GM18951 (cell line): ENCODE measurements at regions not wholly inside any gene's neighbourhood (a gene's known extent, or its start where the extent isn't known, plus 50 kb on each side); places are given as distances from the start of the nearest gene placed in this dataset.

Experiments used
- POLR2A ChIP-seq: IDR thresholded peaks from 4 replicates; pipeline ENCODE4 v1.6.1; 2011; ENCODE audit warnings: mild to moderate bottlenecking; ENCODE audit not compliant: insufficient read length, insufficient read depth; ENCODE audit errors: extremely low read depth
- in situ Hi-C: fragments of 300-500 bp; cut with MboI; formaldehyde crosslinking; loops from one replicate; pipeline ENCODE4 v1.12.0; 2022; ENCODE audit warnings: low sequenced_read_pairs, mixed read lengths, inconsistent platforms; ENCODE audit not compliant: unreplicated experiment

- in situ Hi-C loops = loop anchor here (10.0 kb wide), 1 partner anchor 127 kb away; the partner anchor contains the start of gene GEMIN8
- no peak for TF ChIP-seq POLR2A
Measured at GRCh38 chrX:13898083-13898482, 81.2 kb upstream of the GPM6B start.

- no peak for TF ChIP-seq POLR2A
- in situ Hi-C loops = loop anchor here (10.0 kb wide), 1 partner anchor 127 kb away; the partner anchor contains the start of gene GEMIN8
Measured at GRCh38 chrX:13897566-13897965, 80.7 kb upstream of the GPM6B start.

GRCh38 chrX:13894888-13895565, 78.1 kb upstream of the GPM6B start:
- no peak for TF ChIP-seq POLR2A
- in situ Hi-C loops = loop anchor here (10.0 kb wide), 1 partner anchor 130 kb away; the partner anchor contains the start of gene GEMIN8

GRCh38 chrX:13893826-13894225, 76.9 kb upstream of the GPM6B start:
- no peak for TF ChIP-seq POLR2A
- in situ Hi-C loops = loop anchor here (10.0 kb wide), 1 partner anchor 131 kb away; the partner anchor contains the start of gene GEMIN8

DNA sequence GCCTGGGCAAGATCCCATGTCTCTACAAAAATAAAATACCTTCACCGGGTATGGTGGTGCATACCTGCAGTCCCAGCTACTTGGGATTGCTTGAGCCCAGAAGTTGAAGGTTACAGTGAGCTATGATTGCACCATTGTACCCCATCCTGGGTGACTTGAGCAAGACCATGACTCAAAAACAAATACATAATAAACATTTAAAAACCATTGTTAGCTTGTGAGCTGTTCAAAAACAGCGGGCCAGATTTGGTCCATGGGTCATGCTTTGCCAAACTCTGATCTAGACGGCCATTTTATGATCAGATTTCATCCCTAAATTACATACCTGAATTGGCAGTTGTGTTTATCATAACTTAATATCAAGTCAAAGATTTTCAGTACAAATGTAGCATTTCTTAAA, 76.0 kb upstream of the GPM6B start:
- no peak for TF ChIP-seq POLR2A
- in situ Hi-C loops = loop anchor here (10.0 kb wide), 1 partner anchor 132 kb away; the partner anchor contains the start of gene GEMIN8

DNA sequence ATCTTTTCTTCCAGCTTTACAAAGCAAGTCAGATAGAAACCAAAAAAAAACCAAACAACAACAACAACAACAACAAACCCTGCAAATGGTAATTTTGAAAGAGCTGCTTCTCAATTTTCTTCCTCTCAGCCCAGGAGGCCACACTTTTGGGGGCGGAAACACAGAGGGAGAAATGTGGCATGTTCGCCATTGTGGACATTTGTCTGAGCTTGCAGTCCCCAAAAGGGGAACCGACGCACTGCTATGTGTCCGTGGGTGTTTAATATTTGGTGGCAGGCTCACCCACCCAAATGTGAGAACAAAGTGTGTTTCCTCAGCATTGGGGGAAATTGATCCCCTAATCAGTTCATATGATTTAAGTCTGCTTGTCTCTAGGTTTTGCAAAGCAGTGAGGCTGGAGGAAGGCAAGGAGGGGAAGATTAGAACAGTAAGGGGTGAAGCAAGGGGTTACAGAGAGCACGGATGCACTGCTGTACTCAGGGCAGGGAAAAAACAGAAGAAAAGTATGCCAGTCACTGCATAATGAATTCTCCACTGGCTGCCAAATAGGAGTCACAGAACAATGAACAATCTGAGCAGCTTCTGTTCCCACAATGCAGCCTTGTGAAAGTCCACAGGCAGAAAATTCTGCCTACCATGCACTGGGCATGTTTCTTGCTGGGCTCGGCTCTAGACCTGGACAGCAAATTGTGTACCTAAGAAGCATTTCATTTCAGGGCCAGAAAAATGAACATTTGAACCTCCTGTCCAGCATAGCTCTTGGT, 74.7 kb upstream of the GPM6B start:
- in situ Hi-C loops = loop anchor here (10.0 kb wide), 1 partner anchor 133 kb away; the partner anchor contains the start of gene GEMIN8
- no peak for TF ChIP-seq POLR2A

- in situ Hi-C loops = loop anchor here (10.0 kb wide), 1 partner anchor 134 kb away; the partner anchor contains the start of gene GEMIN8
Measured at GRCh38 chrX:13890806-13891205, 73.9 kb upstream of the GPM6B start.

GRCh38 chrX:13888284-13888683, 71.4 kb upstream of the GPM6B start:
- no peak for TF ChIP-seq POLR2A
- in situ Hi-C loops = no loop called here

More at GRCh38 chrX:13890806-13891205, 73.9 kb upstream of the GPM6B start:
- no peak for TF ChIP-seq POLR2A

DNA sequence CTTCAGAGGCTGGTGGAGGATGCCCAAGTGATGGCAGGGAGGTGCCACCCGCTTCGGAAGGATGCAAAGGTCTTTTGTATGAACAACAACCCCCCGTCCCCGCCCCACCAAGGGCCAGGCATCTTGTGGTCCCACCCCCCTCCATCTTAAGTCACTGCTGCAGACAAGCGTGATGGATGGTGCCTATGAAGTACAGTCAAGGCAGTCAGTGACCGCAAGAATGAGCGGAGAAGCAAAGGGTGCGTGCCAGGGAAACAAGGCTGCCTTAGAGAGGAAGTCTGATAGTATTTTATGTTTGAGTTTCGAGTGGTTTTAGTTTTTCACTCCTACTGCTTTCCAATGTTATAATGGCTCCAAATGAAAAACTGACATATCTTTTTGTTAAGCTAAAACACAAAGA, 68.7 kb upstream of the GPM6B start:
- no peak for TF ChIP-seq POLR2A
- in situ Hi-C loops = no loop called here

DNA sequence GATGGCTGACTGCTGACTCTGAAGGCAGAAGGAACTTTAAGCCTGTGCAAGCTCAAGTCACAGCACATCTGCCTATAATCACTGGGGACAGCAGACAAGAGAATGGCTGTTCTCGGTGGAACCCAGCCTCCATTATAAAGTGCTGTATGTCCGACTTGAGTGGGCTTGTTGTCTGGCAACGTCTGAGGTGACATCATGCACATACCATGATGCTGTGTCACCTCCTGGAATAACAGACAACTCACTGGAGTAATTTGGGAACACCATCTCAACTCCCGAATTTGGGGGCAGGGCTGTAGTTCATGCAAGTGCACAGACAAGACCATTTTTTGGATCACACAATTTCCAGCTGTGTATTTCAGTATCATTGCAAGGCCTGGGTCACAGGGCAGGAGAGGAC, 59.8 kb upstream of the GPM6B start:
- in situ Hi-C loops = no loop called here
- TF ChIP-seq POLR2A = no peak

DNA sequence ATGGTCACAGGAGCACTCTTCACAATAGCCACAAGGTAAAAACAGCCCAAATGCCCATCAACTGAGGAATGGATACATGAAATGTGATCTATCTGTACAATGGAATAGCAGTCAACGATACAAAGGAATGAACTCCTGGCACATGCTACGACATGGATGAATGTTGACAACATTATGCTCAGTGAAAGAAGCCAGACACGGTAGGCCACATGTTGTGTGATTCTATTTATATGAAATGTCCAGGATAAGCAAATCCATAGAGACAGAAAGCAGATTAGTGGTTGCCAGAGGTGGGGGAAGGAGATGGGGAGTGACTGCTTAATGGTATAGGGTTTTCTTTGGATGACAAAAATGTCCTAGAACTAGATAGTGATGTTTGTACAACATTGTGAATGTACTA, 58.7 kb upstream of the GPM6B start:
- no peak for TF ChIP-seq POLR2A
- in situ Hi-C loops = no loop called here

DNA sequence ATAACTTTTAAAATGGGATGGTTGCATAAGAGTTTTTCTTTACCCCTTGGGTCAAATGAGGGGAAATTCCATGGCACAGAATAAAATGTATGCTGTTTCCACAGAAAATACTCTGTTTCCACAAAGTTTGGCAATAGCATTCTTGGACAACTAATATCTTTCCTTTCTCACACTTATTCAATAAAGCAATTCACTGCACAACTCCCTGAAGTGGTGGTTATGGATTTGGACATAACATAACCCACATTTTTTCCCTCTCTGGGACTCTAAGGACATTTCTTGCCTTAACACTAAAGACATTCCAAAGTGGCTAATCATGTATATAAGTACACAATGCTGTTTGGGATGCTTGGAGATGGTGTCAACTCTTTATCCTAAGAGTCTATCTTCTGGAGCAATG, 51.7 kb upstream of the GPM6B start:
- no peak for TF ChIP-seq POLR2A
- in situ Hi-C loops = no loop called here
